SK-N-SH (cell line): ENCODE measurements at regions not wholly inside any gene's neighbourhood (a gene's known extent, or its start where the extent isn't known, plus 50 kb on each side); places are given as distances from the start of the nearest gene placed in this dataset.

Experiments used
- CTCF ChIA-PET: fragments of 300-600, 350-600 bp; formaldehyde crosslinking; extraction: SDS; loops from one replicate; lab custom pipeline; 2021; lab: Yijun Ruan, JAX
- POLR2A ChIA-PET: fragments of 350-600 bp; sonication (Branson Sonifier 250); formaldehyde crosslinking; extraction: SDS; loops from one replicate; lab custom pipeline; 2020; ENCODE audit warnings: antibody characterized with exemption, inconsistent platforms; lab: Yijun Ruan, JAX
- DNase-seq: peaks from one replicate; pipeline ENCODE4 v3.0.0; 2012
- H2AFZ ChIP-seq: fragments of 200-600 bp; sonication (generic); 2 replicates; pipeline ENCODE4 v1.8.1; 2016; ENCODE audit warnings: antibody characterized with exemption, mild to moderate bottlenecking, low read depth
- H3F3A ChIP-seq: fragments of 200-600 bp; sonication (generic); replicated peaks from 2 replicates; pipeline ENCODE3; 2016; ENCODE audit warnings: antibody characterized with exemption, mild to moderate bottlenecking; ENCODE audit not compliant: insufficient read depth
- H3K27ac ChIP-seq, 2 experiments: fragments of 200-500 bp in 1 of 2; fragments of 200-600 bp in 1 of 2; sonication (Bioruptor generic) in 1 of 2; sonication (generic), shearing (Covaris generic) in 1 of 2; 2 replicates each; pipeline versions ENCODE4 v1.5.1 to v1.6.1; 2014 to 2016; ENCODE audit warnings: low read depth in 2 of 2, inconsistent platforms in 1 of 2, low read length in 1 of 2, mild to moderate bottlenecking in 1 of 2, mixed read lengths in 1 of 2
- H3K27me3 ChIP-seq: fragments of 200-600 bp; sonication (generic), shearing (Covaris generic); 2 replicates; pipeline ENCODE4 v1.6.1; 2016; ENCODE audit warnings: mixed run types; ENCODE audit not compliant: insufficient read depth
- H3K36me3 ChIP-seq, 2 experiments: fragments of 200-500 bp in 1 of 2; fragments of 200-600 bp in 1 of 2; sonication (Bioruptor generic) in 1 of 2; sonication (generic) in 1 of 2; replicated peaks in 1 of 2; 2 replicates each; pipeline versions ENCODE3 to v1.5.1; 2014 to 2016; ENCODE audit warnings: low read length in 1 of 2, mild to moderate bottlenecking in 1 of 2; ENCODE audit not compliant: insufficient read depth in 2 of 2, control insufficient read depth in 1 of 2
- H3K4me1 ChIP-seq, 2 experiments: fragments of 200-500 bp in 1 of 2; fragments of 200-600 bp in 1 of 2; sonication (Bioruptor generic) in 1 of 2; sonication (generic), shearing (Covaris generic) in 1 of 2; 2 replicates each; pipeline versions ENCODE4 v1.5.1 to v1.6.1; 2014 to 2016; ENCODE audit warnings: low read depth in 1 of 2, low read length in 1 of 2, mixed run types in 1 of 2; ENCODE audit not compliant: insufficient read depth in 2 of 2, control insufficient read depth in 1 of 2
- H3K4me2 ChIP-seq: fragments of 200-600 bp; sonication (generic), shearing (Covaris generic); 2 replicates; pipeline ENCODE4 v1.6.1; 2017; ENCODE audit warnings: mixed run types
- H3K4me3 ChIP-seq, 2 experiments: fragments of 200-500 bp in 1 of 2; fragments of 200-600 bp in 1 of 2; sonication (Bioruptor generic) in 1 of 2; sonication (generic), shearing (Covaris generic) in 1 of 2; 2 replicates each; pipeline versions ENCODE4 v1.5.1 to v1.8.1; 2014 to 2016; ENCODE audit warnings: low read depth in 2 of 2, inconsistent platforms in 1 of 2, low read length in 1 of 2, mild to moderate bottlenecking in 1 of 2, mixed read lengths in 1 of 2, moderate library complexity in 1 of 2
- H3K79me2 ChIP-seq: fragments of 200-600 bp; sonication (generic); 2 replicates; pipeline ENCODE4 v1.8.1; 2017; ENCODE audit warnings: mild to moderate bottlenecking; ENCODE audit not compliant: insufficient read depth
- H3K9ac ChIP-seq: fragments of 200-600 bp; sonication (generic); 2 replicates; pipeline ENCODE4 v1.6.1; 2017; ENCODE audit warnings: mixed run types
- H3K9me2 ChIP-seq: fragments of 200-600 bp; sonication (generic); 2 replicates; pipeline ENCODE4 v1.6.1; 2017; ENCODE audit warnings: mixed run types
- H3K9me3 ChIP-seq: fragments of 200-600 bp; sonication (generic); 2 replicates; pipeline ENCODE4 v1.6.1; 2017; ENCODE audit warnings: mixed run types, mild to moderate bottlenecking, moderate library complexity
- H4K20me1 ChIP-seq: fragments of 200-600 bp; sonication (generic); 2 replicates; pipeline ENCODE4 v1.6.1; 2017; ENCODE audit warnings: mild to moderate bottlenecking, mixed run types; ENCODE audit not compliant: insufficient read depth
- ELF1 ChIP-seq: IDR thresholded peaks from 2 replicates; pipeline ENCODE4 v1.4.0; 2012
- EZH2phosphoT487 ChIP-seq: fragments of 200-600 bp; sonication (generic); IDR thresholded peaks from 2 replicates; pipeline ENCODE4 v1.6.1; 2017; ENCODE audit warnings: low read depth, mixed run types, mild to moderate bottlenecking, antibody characterized with exemption, moderate library complexity, borderline replicate concordance
- FOXJ3 ChIP-seq: sonication (generic); formaldehyde crosslinking; IDR thresholded peaks from 2 replicates; pipeline ENCODE4 v1.5.1; 2020; ENCODE audit warnings: mild to moderate bottlenecking, missing genetic modification reagents
- GABPA ChIP-seq: IDR thresholded peaks from 2 replicates; pipeline ENCODE4 v1.4.0; 2012; ENCODE audit warnings: low read depth, mild to moderate bottlenecking
- IRF3 ChIP-seq: fragments of 150-350 bp; IDR thresholded peaks from 2 replicates; pipeline ENCODE4 v1.6.1; 2016; ENCODE audit warnings: mild to moderate bottlenecking, low read depth, low read length
- MEF2A ChIP-seq: IDR thresholded peaks from 2 replicates; pipeline ENCODE4 v1.4.0; 2012; ENCODE audit warnings: low read depth, borderline replicate concordance
- MXI1 ChIP-seq: IDR thresholded peaks from 2 replicates; pipeline ENCODE4 v1.6.1; 2012; ENCODE audit warnings: mild to moderate bottlenecking, low read depth, low read length, improper control_type of control experiment
- NRF1 ChIP-seq: IDR thresholded peaks from 2 replicates; pipeline ENCODE4 v1.6.1; 2012; ENCODE audit warnings: low read depth, mild to moderate bottlenecking, low read length
- PBX3 ChIP-seq: IDR thresholded peaks from 2 replicates; pipeline ENCODE4; 2012
- POLR2AphosphoS5 ChIP-seq: IDR thresholded peaks from 2 replicates; pipeline ENCODE4 v1.6.1; 2012; ENCODE audit warnings: low read depth, low read length
- RAD21 ChIP-seq: IDR thresholded peaks from 2 replicates; pipeline ENCODE4 v1.6.1; 2012; ENCODE audit warnings: mild to moderate bottlenecking, low read length
- RFX5 ChIP-seq: IDR thresholded peaks from 2 replicates; pipeline ENCODE4 v1.6.1; 2012; ENCODE audit warnings: mild to moderate bottlenecking, improper control_type of control experiment, low read length
- RXRA ChIP-seq: IDR thresholded peaks from 2 replicates; pipeline ENCODE4 v1.4.0; 2012; ENCODE audit warnings: low read depth, mild to moderate bottlenecking, borderline replicate concordance
- SIN3A ChIP-seq: IDR thresholded peaks from 2 replicates; pipeline ENCODE4 v1.6.1; 2012; ENCODE audit warnings: low read depth, mild to moderate bottlenecking, low read length, moderate library complexity, borderline replicate concordance
- SMC3 ChIP-seq: IDR thresholded peaks from 2 replicates; pipeline ENCODE4 v1.6.1; 2012; ENCODE audit warnings: low read depth, low read length, improper control_type of control experiment
- TEAD4 ChIP-seq: IDR thresholded peaks from 2 replicates; pipeline ENCODE4 v1.4.0; 2012; ENCODE audit warnings: mild to moderate bottlenecking, borderline replicate concordance; ENCODE audit not compliant: insufficient read depth
- YY1 ChIP-seq: IDR thresholded peaks from 2 replicates; pipeline ENCODE4 v1.4.0; 2012; ENCODE audit warnings: low read depth, mild to moderate bottlenecking
- ZBTB33 ChIP-seq: IDR thresholded peaks from 2 replicates; pipeline ENCODE4 v1.4.0; 2012; ENCODE audit warnings: low read depth, borderline replicate concordance
- WGBS: methylation state at CpG from one replicate; pipeline ENCODE4 v1.1.6; 2017; ENCODE audit warnings: low lambda C conversion rate; 5-methylcytosine and 5-hydroxymethylcytosine counted together

- H3K9me2 ChIP-seq: no peaks in the 10 kb centered on the region
- peaks cover 0 to 7% of the 10 kb centered on the region in 2 experiments; a peak in 2 of 4 replicates for H3K4me1 ChIP-seq
- no peak for DNase-seq
- H3K27ac ChIP-seq: no peak overlapping the region
- H3K4me2 ChIP-seq: no peak overlapping the region
- no peaks in the 10 kb centered on the region for H4K20me1 ChIP-seq
- no peak overlapping the region for H3K9ac ChIP-seq
- no peak overlapping the region for H3K4me3 ChIP-seq
- H3F3A ChIP-seq: no peaks in the 10 kb centered on the region
- no peaks in the 10 kb centered on the region for H3K27me3 ChIP-seq
- CTCF ChIA-PET: interaction anchor here (0.6 kb wide), 1 partner anchor 172 kb away, joined by 4 read pairs; no protein-coding TSS in a partner anchor
- no peaks in the 10 kb centered on the region for H3K79me2 ChIP-seq
- TF ChIP-seq SIN3A (no peak), MXI1 (no peak), ZBTB33 (no peak), POLR2AphosphoS5 (no peak), PBX3 (no peak), YY1 (no peak), RFX5 (no peak)
- TF ChIP-seq, all 33 proteins: peak for 0
- H2AFZ ChIP-seq: no peak overlapping the region
- no peaks in the 10 kb centered on the region for H3K36me3 ChIP-seq
- no peaks in the 10 kb centered on the region for H3K9me3 ChIP-seq
- POLR2A ChIA-PET: no interaction called here
These were observed 331.5 kb downstream of the ENC1 start for GRCh38 chr5:74309050-74309449.

GRCh38 chr5:74306845-74307244, 333.7 kb downstream of the ENC1 start:
- H3K9me3 ChIP-seq: no peaks in the 10 kb centered on the region
- no peak overlapping the region for H3K4me3 ChIP-seq
- no peak overlapping the region for H2AFZ ChIP-seq
- H3K4me2 ChIP-seq: no peak overlapping the region
- no peak overlapping the region for H3K9ac ChIP-seq
- no peaks in the 10 kb centered on the region for H3K27me3 ChIP-seq
- POLR2A ChIA-PET: no interaction called here
- CTCF ChIA-PET: interaction anchor here (0.6 to 1.9 kb wide), 3 partner anchors 9 to 334 kb away, joined by 3 to 5 read pairs (median 3); no protein-coding TSS in a partner anchor
- H4K20me1 ChIP-seq: no peaks in the 10 kb centered on the region
- WGBS: 67% methylated on average over 2 of the region's 2 CpGs
- no peaks in the 10 kb centered on the region for H3K79me2 ChIP-seq
- H3K4me1 ChIP-seq: peaks cover 0 to 3% of the 10 kb centered on the region in 2 experiments; a peak in 2 of 4 replicates
- TF ChIP-seq MEF2A (no peak), NRF1 (no peak), FOXJ3 (CRISPR knock-in tag) (no peak), IRF3 (no peak), GABPA (no peak), RFX5 (no peak), TEAD4 (no peak), RAD21 (no peak), SMC3 (no peak), POLR2AphosphoS5 (no peak), EZH2phosphoT487 (no peak), ELF1 (no peak), MXI1 (no peak), YY1 (no peak), RXRA (no peak)
- H3K9me2 ChIP-seq: no peaks in the 10 kb centered on the region
- no peak for DNase-seq
- H3K27ac ChIP-seq: no peak overlapping the region
- no peaks in the 10 kb centered on the region for H3K36me3 ChIP-seq
- H3F3A ChIP-seq: no peaks in the 10 kb centered on the region
